GM12873 (cell line): ENCODE measurements at regions not wholly inside any gene's neighbourhood (a gene's known extent, or its start where the extent isn't known, plus 50 kb on each side); places are given as distances from the start of the nearest gene placed in this dataset.

Experiments
- CTCF ChIP-seq: IDR thresholded peaks from 2 replicates; pipeline ENCODE4 v1.5.1; 2012; ENCODE audit warnings: low read depth, mild to moderate bottlenecking, moderate library complexity, low read length, control low read depth; ENCODE audit not compliant: insufficient read depth; ENCODE audit errors: missing control alignments

GRCh38 chr1:221845650-221846371 is 103.9 kb upstream of the DUSP10 start:
- TF ChIP-seq CTCF: no peak

- TF ChIP-seq CTCF: no peak
These were observed 100.1 kb upstream of the DUSP10 start for GRCh38 chr1:221841983-221842335.

GRCh38 chr1:221841251-221841982 is 99.5 kb upstream of the DUSP10 start:
- TF ChIP-seq CTCF: no peak

- no peak for TF ChIP-seq CTCF
These were observed 98.8 kb upstream of the DUSP10 start for GRCh38 chr1:221840511-221841243.

GRCh38 chr1:221839782-221840395 is 98.0 kb upstream of the DUSP10 start:
- no peak for TF ChIP-seq CTCF

GRCh38 chr1:221839321-221839720 is 97.4 kb upstream of the DUSP10 start:
- TF ChIP-seq CTCF: no peak

- TF ChIP-seq CTCF: no peak
These were observed 96.0 kb upstream of the DUSP10 start for GRCh38 chr1:221837896-221838295.
